Fibroblast of skin of abdomen (primary cell): ENCODE measurements at regions not wholly inside any gene's neighbourhood (a gene's known extent, or its start where the extent isn't known, plus 50 kb on each side); places are given as distances from the start of the nearest gene placed in this dataset.

ENCODE experiments used
- DNase-seq: peaks from one replicate; pipeline ENCODE4 v3.0.0-alpha.2; 2013

GRCh38 chr16:87165151-87165550 lies 152.0 kb downstream of the C16orf95 start:
- no peak for DNase-seq

GRCh38 chr16:87165885-87166284 lies 151.3 kb downstream of the C16orf95 start:
- no peak for DNase-seq

- DNase-seq = no peak
Measured at GRCh38 chr16:87166321-87166720, 150.9 kb downstream of the C16orf95 start.

- DNase-seq = no peak
Measured at GRCh38 chr16:87166934-87167333, 150.3 kb downstream of the C16orf95 start.

- peak; percentile 14 for DNase-seq
Measured at GRCh38 chr16:87169509-87169995, 147.6 kb downstream of the C16orf95 start.

GRCh38 chr16:87170310-87170709 lies 146.9 kb downstream of the C16orf95 start:
- DNase-seq = no peak

GRCh38 chr16:87171723-87172122 lies 145.5 kb downstream of the C16orf95 start:
- no peak for DNase-seq

GRCh38 chr16:87172632-87173031 lies 144.6 kb downstream of the C16orf95 start:
- DNase-seq = no peak

- DNase-seq = no peak
Measured at GRCh38 chr16:87173294-87173893, 143.8 kb downstream of the C16orf95 start.

GRCh38 chr16:87174061-87174460 lies 143.1 kb downstream of the C16orf95 start:
- DNase-seq = no peak

GRCh38 chr16:87176735-87177134 lies 140.5 kb downstream of the C16orf95 start:
- DNase-seq = no peak

- no peak for DNase-seq
Measured at GRCh38 chr16:87177673-87178072, 139.5 kb downstream of the C16orf95 start.

GRCh38 chr16:87178177-87178863 lies 138.9 kb downstream of the C16orf95 start:
- DNase-seq = peak; percentile 28

GRCh38 chr16:87178977-87179376 lies 138.2 kb downstream of the C16orf95 start:
- DNase-seq = peak; percentile 75

- DNase-seq = peak; percentile 26
Measured at GRCh38 chr16:87180069-87180468, 137.1 kb downstream of the C16orf95 start.

- DNase-seq = no peak
Measured at GRCh38 chr16:87182759-87183158, 134.4 kb downstream of the C16orf95 start.

- DNase-seq = no peak
Measured at GRCh38 chr16:87183647-87184046, 133.5 kb downstream of the C16orf95 start.

GRCh38 chr16:87185308-87185707 lies 131.9 kb downstream of the C16orf95 start:
- no peak for DNase-seq

- DNase-seq = no peak
Measured at GRCh38 chr16:87185983-87186382, 131.2 kb downstream of the C16orf95 start.

- DNase-seq = no peak
Measured at GRCh38 chr16:87186446-87186845, 130.7 kb downstream of the C16orf95 start.

GRCh38 chr16:87186876-87187533 lies 130.2 kb downstream of the C16orf95 start:
- no peak for DNase-seq

- no peak for DNase-seq
Measured at GRCh38 chr16:87188104-87188503, 129.1 kb downstream of the C16orf95 start.

- DNase-seq = no peak
Measured at GRCh38 chr16:87189426-87189825, 127.8 kb downstream of the C16orf95 start.
